ENCODE measurements at regions not wholly inside any gene's neighbourhood (a gene's known extent, or its start where the extent isn't known, plus 50 kb on each side); places are given as distances from the start of the nearest gene placed in this dataset.
"Not testable (repeated sequence)": the region's sequence is repeated elsewhere in the genome, so short reads cannot be mapped to it uniquely, and the experiment has no call there.

DNA sequence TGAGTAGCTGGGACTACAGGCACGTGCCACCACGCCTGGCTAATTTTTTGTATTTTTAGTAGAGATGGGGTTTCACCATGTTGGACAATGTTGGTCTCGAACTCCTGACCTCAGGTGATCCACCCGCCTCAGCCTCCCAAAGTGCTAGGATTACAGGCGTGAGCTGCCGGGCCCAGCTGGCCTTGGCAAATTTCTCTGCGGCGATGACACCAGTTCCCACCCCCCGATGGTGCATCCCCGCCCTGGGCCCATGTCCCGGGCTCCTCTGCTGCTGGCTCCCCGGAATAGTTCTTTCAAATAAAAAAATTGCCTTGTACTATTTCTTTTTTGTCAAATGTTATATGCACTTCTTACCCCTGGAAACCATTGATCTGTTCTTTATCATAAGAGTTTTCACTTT, 171.5 kb upstream of the SPHKAP start:
- not testable (repeated sequence) for TF ChIP-seq CTCF, POLR2A (IDR thresholded peaks at IDR 0.05)

Measured in thyroid gland (tissue), 4 donors.